GM12892 (cell line): ENCODE measurements at regions not wholly inside any gene's neighbourhood (a gene's known extent, or its start where the extent isn't known, plus 50 kb on each side); places are given as distances from the start of the nearest gene placed in this dataset.

Source experiments
- POLR2A ChIP-seq: IDR thresholded peaks from 2 replicates; pipeline ENCODE4 v1.6.1; 2011; ENCODE audit warnings: low read depth, low read length, control low read depth
- POLR2AphosphoS5 ChIP-seq: IDR thresholded peaks from 2 replicates; pipeline ENCODE4 v1.6.1; 2011; ENCODE audit warnings: low read depth, low read length, control low read depth

DNA sequence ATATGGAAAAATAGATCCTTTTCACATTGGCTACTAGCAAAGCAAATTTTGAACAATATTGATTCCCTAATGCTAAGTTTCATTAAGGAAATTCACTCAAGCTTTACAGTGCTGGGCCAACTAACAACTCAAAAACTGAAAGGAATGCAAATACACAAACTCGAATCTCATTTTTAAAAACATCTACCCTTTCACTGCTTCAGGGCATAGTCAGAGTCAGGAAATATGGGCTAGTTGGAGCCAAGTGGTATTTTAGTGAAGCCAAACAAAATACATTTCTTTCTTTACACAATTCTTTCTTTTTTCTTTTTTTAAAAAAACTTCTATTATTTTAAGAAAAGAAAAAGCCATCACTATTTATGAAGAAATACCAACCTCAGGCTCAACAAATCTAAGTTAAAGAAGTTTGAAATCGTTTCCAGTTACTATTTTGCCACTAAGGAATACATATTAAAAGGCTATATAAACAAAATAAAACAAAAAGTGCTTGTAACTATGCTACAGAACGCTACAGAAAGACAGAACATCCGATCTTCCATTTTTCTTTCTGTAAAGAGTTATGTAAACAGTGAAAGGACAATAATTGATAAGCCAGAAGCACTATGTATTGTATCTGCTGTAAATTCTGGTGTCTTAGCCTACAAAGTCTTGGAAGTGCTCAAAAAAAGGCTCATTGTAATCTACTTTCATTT lies 113.6 kb upstream of the STK17B start:
- TF ChIP-seq POLR2AphosphoS5 (no peak), POLR2A (no peak)
